ENCODE measurements at regions not wholly inside any gene's neighbourhood (a gene's known extent, or its start where the extent isn't known, plus 50 kb on each side); places are given as distances from the start of the nearest gene placed in this dataset.

DNA sequence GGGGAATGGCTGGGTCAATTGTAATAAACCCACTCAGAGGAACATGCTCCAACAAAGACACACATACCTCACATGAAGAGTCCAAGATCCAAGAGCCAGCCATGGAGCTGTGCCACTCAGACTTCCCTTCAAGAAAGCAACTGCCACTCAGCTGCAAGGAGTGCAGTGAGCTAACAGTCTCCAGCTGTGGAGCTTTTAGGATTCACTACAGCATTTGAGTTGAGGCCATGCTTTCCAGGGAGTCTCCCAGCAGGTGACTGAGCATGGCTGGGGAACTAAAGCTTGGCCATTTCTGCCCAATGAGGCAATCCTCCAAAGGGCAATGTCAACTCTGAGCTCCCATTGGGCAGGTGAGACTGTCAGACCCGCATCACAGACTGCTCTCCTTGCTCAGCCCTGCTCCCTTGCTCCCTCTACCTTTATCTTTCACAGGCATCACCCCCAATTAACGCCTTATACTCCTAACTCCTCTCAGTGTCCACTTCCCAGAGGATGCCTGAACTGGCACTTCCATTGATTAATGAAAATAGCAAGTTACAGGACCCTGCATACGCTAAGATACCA lies 165.3 kb upstream of the CTNNB1 start:
- no peak for DNase-seq (ENCODE audit: low read depth, low spot score)

DNA sequence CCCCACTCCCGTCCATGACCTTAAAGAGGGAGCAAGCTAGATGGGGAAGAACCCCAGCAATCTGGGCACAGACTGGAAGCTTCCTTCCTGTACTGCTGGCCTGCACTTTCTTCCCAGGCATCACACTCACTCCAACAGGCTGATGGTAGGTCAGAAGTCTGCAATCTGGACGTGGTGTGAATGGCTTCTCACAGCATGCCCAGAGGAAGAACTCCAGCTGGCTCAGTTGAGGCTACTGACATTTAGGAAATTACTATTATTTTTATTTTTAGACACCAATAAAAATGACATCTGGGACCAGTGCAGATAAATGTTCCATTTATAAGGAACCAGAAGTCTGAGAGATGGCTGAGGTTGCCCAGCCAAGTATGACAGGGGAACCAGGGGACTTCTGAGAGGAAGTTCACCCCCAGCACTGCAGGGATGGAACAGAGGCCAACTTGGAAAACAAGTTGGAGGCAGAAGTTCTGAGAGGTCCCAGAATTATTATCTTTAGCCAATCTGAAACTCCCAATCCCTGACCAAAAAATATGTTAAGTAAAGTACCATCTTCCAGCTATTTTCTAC lies 163.8 kb upstream of the CTNNB1 start:
- DNase-seq (ENCODE audit: low read depth, low spot score), result no peak

DNA sequence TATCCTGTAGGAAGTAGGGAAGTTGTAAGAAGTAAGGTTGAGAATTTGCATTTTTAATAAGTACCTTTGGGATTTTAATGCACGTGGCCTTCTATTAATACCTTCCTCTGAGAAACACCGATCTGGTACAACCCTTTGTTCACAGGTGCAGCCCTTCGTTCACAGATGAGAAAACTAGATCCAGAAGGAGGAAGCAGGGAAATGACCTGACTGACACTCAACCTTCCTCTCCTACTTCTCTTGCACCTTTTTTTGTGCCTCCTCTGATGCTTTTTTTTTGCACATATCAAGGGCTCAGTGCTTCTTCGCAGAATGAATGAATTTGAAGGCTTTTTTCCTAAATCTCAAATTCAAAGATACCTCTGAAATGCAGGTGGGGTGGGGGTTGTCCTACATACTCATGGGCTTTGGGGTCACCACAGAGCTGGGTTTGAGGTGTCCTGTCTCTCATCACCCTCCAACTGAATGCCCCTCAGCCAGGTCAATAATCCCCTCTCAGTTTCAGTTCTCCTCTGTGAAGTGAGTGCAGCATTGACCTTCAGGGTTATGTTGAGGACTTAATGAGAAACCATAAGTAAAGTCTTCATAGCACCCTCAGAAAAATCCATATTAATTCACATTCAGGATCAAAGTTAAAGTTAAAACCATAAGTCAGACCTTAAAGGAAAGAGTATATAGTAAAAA lies 161.5 kb upstream of the CTNNB1 start:
- DNase-seq (ENCODE audit: low read depth, low spot score), result no peak

DNA sequence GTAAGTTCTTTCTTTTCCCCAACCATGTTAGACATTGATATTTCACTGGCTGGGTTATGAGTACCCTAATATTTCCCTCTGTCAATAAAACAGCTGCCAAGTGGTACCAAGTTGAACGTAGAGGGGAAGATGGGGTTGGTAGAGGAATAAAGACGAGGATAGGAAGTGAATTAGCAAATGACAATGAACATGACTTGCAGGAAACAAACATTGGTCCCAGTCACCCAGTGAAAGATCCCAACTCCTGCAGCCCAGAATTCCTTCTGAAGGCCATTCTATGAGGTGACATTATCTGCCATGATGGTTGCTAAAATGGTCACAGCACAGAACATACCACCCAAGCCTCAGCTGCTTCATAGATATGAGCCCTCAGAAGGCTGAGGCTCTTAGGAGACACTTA lies 159.0 kb upstream of the CTNNB1 start:
- DNase-seq (ENCODE audit: low read depth, low spot score), result no peak

DNA sequence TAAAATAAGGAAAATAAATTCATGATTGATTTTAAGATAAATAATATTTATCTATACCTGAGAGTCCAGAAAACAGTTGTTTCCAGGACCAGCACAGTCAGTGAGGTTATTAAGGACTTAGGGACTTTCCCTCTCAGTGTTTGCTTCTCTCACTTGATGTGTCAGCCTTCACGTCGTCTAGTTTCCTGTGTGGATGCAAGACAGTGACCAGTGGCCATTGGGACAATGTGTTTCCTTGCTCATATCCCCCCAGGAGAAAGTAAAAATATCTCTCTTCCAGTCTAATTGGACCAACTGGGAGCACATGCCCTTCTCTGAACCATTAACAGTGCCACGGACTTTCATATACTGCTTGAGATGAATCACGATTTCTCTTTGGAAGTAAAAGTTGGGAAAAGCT lies 157.8 kb upstream of the CTNNB1 start:
- DNase-seq (ENCODE audit: low read depth, low spot score), result no peak

DNA sequence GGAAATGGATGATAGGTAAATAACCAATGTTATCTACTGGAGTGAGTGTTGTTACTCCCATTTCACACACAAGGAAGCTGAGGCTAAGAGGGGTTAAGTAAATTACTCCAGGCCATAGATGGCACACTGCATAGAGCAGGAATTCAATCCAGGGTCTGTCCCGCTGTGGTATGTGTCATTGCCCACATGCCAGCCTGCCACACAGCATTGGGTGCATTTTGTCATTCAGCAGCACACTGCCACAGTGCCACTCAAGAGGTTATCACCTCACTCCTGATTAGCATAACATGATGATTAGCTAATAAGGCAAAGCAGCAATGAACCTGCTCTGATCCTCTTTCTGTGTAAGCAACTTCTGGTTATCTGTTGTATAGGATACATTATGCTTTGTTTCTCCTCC lies 157.4 kb upstream of the CTNNB1 start:
- DNase-seq (ENCODE audit: low read depth, low spot score), result no peak

DNA sequence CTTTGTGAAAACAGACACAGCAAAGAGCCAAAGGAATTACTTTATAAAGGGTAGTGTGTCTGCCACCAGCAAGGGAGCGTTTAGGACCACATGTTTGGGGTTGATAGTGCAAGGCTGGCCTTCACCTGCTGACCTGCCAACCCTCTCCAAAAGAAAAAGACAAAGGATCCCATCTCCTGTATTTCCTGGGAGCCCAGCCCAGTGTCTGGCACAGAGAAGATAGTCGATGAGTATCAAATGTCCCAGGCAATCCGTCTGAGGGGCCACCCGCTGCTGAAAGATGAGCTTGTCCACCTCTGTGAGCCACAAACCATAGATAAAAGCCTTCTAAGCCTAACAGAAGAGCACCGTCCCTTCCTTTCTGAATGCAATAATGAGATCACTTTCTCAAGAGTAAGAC lies 154.8 kb upstream of the CTNNB1 start:
- no peak for DNase-seq (ENCODE audit: low read depth, low spot score)

DNA sequence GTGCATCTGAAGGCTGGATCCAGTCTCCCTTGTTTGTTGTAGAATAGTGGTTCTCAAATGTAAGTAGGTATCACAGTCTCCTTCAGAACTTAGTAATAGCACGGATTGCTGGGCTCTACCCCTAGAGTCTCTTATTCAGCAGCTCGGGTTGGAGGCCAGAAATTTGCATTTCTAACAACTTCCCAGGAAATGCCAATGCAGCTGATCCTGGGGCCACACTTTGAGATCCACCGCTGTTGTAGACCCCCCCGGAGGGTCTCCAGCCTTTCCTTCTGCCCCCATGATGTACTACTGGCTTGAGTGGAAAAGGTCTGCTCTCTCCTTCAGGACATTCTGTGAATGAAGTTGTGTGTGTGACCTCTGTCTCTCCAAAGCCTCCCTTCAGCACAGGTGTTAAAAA lies 153.8 kb upstream of the CTNNB1 start:
- no peak for DNase-seq (ENCODE audit: low read depth, low spot score)

DNA sequence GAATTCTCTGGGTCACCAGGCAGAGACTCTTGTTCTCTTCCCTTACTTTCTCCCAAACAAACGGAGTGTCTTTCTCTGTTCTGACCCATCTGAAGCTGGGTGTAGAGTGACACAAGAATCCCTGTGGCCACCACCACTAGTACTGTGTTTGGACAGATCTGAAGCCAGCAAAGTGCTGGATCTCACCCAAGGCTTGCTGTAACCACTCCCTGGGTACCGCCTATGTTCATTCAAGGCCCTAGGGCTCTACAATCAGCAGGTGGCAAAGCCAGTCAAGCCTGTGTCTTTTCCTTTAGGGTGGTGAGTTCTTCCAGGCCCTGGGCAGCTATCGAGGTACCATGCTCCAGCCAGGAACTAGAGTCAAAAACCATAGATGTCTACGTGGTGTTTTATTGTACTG lies 149.2 kb upstream of the CTNNB1 start:
- DNase-seq (ENCODE audit: low read depth, low spot score), result no peak

DNA sequence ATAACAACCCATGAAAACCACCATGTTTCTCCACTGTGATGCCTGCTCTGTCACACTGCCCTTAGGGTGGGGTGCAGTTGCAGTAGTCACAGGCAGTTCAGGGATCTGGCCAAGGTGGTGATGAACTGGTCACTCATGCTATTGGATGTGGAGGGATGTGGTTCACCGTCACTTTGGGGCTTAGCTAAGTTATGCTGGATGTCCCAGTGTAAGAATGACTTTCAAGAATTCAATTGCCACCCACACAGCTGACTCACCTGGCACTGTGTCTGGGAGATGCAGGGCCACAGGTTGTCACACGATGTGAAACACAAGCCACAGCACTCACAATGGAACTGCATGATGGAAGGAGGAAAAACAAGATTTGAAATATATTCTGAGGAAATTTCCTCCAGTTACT lies 146.1 kb upstream of the CTNNB1 start:
- DNase-seq (ENCODE audit: low read depth, low spot score), result no peak

DNA sequence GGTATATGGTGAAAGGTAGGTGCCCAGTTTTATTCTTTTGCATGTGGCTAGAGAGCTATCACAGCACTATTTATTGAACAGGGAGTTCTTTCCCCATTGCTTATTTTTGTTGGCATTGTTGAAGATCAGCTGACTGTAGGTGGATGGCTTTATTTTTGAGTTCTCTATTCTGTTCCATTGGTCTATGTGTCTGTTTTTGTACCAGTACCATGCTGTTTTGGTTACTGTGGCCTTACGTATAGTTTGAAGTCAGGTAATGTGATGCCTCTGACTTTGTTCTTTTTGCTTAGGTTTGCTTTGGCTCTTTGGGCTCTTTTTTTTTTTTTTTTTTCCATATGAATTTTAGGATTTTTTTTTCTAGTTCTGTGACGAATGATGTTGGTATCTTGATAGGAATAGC lies 139.2 kb upstream of the CTNNB1 start:
- no peak for DNase-seq (ENCODE audit: low read depth, low spot score)

DNA sequence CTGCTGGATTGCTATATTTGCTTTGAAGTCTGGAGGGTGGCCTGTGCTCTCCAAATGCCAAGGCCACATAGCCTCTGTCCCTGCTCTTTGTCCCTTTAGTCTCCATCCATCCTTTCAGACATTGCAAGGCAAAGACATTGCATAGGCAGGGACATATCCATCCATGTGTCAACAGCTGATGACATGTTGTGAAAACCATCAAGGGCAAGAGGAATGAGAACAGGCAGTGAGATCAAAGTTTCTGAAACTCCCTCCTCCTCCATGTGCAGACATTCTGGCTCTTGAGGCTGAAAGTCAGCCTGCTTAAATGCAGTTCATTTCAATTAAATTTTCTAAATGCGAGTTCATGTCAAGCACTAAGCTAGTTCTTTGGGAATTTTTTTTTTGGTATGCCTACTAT lies 135.2 kb upstream of the CTNNB1 start:
- DNase-seq (ENCODE audit: low read depth, low spot score), result no peak

DNA sequence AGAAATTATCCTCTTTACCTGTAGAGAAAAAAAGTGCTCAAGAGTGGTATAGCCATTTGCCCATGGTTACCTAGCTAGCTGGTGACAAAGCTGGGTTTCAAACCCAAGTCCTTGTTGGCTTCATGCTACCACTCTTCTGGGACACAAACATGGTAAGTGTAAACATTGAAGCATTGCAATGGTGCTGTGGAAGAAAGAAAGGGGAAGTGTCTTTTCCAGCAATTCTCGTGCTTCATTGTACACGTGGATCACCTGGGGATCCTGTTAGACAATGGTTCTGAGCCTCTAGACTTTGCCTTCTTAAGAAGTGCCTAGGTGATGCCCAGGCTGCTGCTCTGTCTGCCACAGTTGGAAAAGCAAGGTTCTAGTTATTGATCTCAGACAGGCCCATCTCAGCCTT lies 134.8 kb upstream of the CTNNB1 start:
- DNase-seq (ENCODE audit: low read depth, low spot score), result no peak

DNA sequence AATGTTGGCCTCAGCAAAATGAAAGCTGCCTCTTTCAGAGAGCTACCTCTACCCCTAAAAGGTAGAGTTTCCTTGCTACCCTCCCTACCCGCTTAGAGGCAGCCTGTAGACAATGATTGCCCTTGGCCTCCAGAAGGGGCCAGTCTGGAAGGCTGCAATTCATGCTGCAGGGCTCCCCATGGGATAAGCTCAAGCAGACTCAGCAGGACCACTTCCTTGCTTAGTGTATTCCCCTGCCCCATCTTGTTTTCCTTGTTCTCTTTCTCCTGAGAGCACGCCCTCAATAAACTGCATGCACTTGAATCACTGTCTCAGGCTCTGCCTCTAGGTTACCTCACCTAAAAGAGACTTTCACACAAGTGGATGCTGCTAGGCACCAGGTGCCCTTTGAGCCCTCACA lies 134.0 kb upstream of the CTNNB1 start:
- DNase-seq (ENCODE audit: low read depth, low spot score), result no peak

DNA sequence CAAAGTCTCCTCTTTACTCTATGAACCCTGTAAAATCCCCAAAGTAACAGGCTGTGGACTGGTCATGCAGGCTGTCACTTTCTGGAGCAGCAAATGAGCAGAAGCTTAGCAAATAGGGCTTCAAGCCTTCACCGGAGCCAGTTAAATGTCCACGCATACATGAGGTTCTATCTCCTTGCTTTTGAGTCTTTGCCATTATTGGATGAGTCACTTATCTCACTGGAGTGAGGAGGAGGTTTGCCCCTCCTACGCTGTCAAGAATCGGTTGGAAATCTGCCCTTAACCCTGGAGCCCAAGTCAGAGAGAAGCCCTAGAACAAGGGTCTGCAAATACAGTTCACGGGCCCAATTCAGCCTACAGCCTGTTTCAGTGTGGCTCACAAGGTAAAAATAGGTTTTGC lies 126.1 kb upstream of the CTNNB1 start:
- no peak for DNase-seq (ENCODE audit: low read depth, low spot score)

DNA sequence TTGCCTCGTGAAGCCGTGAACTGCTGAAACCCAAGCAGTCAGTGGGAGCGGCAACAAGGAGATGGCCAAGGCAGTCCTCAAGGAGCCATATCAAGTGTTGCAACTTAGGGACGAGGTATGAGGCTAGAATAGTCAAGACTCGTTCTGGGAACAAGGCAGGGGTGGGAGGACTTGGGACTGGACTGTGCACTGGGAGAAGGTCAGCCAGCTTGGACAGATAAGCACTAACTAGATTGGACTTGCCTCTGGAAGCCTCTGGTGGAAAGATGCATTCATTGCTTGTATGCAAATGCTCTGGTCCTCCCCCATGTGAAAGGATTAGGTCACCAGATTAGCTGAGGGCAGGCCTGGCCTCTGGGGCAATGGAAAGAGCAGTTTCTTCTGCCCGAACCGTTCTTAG lies 123.3 kb upstream of the CTNNB1 start:
- no peak for DNase-seq (ENCODE audit: low read depth, low spot score)

DNA sequence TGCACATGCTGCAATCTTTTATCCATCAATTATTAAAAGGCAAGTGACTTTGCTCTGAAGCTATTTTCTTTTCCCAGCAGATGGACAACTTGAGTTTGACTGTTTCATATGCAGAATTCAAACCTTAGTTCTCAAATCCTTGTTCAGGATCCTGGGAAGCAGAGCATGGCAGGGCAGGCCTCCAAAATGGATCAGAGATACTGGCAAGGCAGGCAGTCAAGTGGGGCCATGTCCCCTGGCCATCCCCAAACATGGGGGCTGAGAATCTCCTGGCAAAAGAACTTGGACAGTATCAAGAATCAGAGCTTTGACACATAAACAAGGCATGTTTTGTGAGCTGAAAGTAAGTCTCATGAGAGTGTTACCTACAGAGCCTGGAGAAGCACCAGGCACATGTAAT lies 122.9 kb upstream of the CTNNB1 start:
- DNase-seq (ENCODE audit: low read depth, low spot score), result no peak

DNA sequence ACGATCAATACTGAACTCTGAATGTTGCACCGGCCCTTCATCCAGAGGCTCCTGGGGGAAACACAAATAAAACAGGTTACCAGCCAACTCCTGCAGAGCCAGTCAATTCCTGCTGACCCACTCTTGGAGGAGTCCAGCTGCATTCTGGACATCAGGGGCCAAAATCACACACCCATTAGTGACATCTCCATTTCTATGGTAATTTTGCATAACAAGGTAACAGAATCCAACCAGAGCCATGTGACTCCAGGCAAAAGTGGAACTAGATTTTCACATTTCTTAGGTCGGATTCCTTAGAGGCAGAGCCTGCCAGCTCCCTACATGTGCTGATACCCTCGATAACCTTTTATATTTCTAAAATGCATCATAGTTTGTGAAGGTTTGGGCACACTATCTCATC lies 119.2 kb upstream of the CTNNB1 start:
- DNase-seq (ENCODE audit: low read depth, low spot score), result no peak

DNA sequence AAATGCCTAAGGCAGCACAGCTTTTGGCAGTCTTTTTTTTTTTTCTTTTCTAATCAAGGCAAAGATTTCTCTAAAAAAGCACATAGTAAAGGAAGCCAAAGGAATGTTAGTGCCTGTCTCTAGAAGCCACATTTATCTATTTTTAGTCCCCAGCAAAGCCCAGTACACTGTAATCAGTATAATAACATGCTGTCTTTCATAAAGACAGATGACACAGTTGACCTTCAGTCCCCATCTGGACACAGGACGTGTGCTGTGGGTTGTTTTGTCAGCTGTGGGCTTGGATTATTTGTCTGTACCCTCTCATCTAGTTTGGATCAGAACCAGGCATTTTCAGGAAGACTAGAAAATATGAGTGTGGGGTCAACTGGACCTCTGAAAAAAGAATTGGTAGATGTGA lies 110.4 kb upstream of the CTNNB1 start:
- DNase-seq (ENCODE audit: low read depth, low spot score), result no peak

DNA sequence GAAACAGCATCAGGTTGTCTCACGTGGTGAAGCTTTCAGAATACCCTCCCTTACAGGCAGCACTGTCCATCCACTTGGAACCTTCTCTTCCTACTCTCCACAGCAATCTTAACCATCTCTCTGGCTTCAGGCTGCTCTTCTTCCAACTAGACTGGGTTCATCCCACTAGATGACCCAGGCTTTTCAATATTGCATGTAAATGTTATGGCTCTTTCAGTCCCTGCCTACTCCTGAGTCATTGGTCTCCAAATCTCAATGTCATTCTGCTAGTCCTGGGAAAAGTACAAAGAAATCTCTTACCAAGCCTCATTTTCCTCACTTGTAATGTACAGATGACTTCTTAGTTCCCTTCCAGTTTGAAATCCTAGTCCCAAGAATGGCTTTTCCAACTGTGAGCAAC lies 109.7 kb upstream of the CTNNB1 start:
- no peak for DNase-seq (ENCODE audit: low read depth, low spot score)

DNA sequence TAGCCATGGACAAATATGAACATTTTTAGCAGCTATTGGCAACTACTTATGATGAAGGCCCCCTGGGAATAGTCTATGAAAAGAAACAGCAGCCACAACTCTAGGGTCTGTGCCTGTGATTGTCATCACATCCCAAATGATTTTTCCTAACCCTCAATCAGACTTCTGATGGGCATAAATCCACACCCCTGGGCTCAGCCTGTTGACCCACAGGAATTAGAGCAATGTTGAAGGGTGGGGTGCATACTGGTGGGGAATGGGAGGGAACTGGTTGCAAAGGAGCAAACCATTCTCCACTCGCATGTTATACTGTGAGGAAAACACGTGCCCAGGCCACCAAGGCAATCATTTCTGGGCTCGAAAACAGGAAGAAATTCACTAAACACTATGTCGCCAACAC lies 106.5 kb upstream of the CTNNB1 start:
- DNase-seq (ENCODE audit: low read depth, low spot score), result no peak

DNA sequence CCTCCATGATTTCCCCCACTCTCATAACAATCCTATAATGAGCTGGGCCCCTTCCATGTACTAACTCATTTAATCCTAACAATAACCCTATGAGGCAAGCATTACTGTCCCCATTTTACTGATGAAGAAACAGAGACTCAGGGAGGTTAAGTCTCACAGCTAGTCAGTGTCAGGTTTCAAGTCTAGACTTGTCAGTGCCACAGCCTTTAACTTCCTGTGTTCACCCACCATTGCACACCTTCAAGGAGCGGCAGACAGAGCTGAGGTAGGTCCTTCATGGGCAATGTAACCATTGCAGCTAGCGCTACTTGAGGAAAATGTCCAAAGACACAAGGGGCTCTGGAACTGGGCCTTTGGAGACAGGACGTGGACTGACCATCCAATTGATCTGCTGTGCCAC lies 105.8 kb upstream of the CTNNB1 start:
- no peak for DNase-seq (ENCODE audit: low read depth, low spot score)

DNA sequence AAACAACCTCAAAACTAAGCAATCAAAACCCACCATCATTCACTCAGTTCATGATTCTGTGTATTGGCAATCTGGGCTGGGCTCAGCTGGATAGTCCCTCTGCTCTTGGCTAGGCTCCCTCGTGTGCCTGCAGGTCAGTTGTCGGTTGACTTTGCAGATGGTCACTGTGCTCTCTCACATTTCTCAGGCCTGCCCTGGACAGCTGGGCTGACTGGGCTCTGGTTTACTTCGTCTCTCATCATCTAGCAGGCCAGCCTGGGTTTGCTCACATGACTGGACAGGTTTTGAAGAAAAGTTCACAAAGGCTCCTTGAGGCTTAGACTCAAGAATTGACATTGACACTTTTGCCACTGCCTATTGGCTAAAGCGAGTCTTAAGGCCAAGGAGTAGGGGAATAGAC lies 105.0 kb upstream of the CTNNB1 start:
- DNase-seq (ENCODE audit: low read depth, low spot score), result no peak

DNA sequence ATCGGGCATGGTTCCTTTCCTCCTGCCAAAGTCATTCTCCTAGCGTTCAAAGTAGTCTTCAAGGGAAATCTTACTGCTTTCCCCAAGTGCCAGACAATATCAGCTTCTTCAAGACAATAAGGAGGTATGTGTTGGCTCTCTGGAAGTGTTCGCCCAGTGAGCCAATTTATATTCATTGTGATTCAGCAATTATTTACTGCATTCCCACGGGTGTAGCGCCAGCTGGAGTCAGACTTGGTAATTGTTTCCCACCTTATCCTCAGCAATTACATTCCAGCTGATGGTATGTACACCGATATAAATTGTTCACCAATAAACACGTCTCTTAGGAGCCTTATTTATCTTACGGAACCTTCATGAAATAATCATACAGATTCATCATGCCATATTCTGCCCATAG lies 103.6 kb upstream of the CTNNB1 start:
- DNase-seq (ENCODE audit: low read depth, low spot score), result no peak
